MM.1S (cell line): ENCODE measurements at regions not wholly inside any gene's neighbourhood (a gene's known extent, or its start where the extent isn't known, plus 50 kb on each side); places are given as distances from the start of the nearest gene placed in this dataset.

ENCODE experiments used
- DNase-seq: peaks from one replicate; pipeline ENCODE4 v3.0.0-alpha.2; 2015
- H2AFZ ChIP-seq: fragments of 300-600 bp; sonication (generic); 2 replicates; pipeline ENCODE4 v1.6.0; 2016; ENCODE audit warnings: antibody characterized with exemption, low read length
- H3F3A ChIP-seq: fragments of 300-600 bp; sonication (generic); 2 replicates; pipeline ENCODE4 v1.6.1; 2016; ENCODE audit warnings: mild to moderate bottlenecking, antibody characterized with exemption, low read length, moderate library complexity, mixed read lengths; ENCODE audit not compliant: insufficient read depth
- H3K27ac ChIP-seq: fragments of 300-600 bp; sonication (generic); 2 replicates; pipeline ENCODE4 v1.5.1; 2016; ENCODE audit warnings: mild to moderate bottlenecking, low read length
- H3K27me3 ChIP-seq: fragments of 300-600 bp; sonication (generic); replicated peaks from 2 replicates; pipeline ENCODE4 v1.6.0; 2016; ENCODE audit warnings: low read length; ENCODE audit not compliant: insufficient read depth
- H3K36me3 ChIP-seq: fragments of 300-600 bp; sonication (generic); replicated peaks from 2 replicates; pipeline ENCODE4 v1.6.1; 2016; ENCODE audit warnings: mild to moderate bottlenecking, low read length, mixed read lengths; ENCODE audit not compliant: insufficient read depth
- H3K4me1 ChIP-seq: fragments of 300-600 bp; sonication (generic); 2 replicates; pipeline ENCODE4 v1.6.1; 2016; ENCODE audit warnings: low read length, mixed read lengths
- H3K4me2 ChIP-seq: fragments of 300-600 bp; sonication (generic); 2 replicates; pipeline ENCODE4 v1.6.0; 2016; ENCODE audit warnings: low read depth, low read length
- H3K4me3 ChIP-seq: fragments of 300-600 bp; sonication (generic); 2 replicates; pipeline ENCODE4 v1.5.1; 2016; ENCODE audit warnings: low read length, mixed read lengths
- H3K79me2 ChIP-seq: fragments of 300-600 bp; sonication (generic); 2 replicates; pipeline ENCODE4 v1.6.1; 2016; ENCODE audit warnings: mixed run types, low read length, mixed read lengths
- H3K9ac ChIP-seq: fragments of 300-600 bp; sonication (generic); 2 replicates; pipeline ENCODE4 v1.6.1; 2016; ENCODE audit warnings: low read length, mixed read lengths
- H3K9me2 ChIP-seq: fragments of 300-600 bp; sonication (generic); replicated peaks from 2 replicates; pipeline ENCODE4 v1.6.1; 2016; ENCODE audit warnings: mild to moderate bottlenecking, low read length, mixed read lengths; ENCODE audit not compliant: insufficient read depth
- H3K9me3 ChIP-seq: fragments of 300-600 bp; sonication (generic); replicated peaks from 2 replicates; pipeline ENCODE4 v1.6.1; 2016; ENCODE audit warnings: mild to moderate bottlenecking, low read length, mixed read lengths; ENCODE audit not compliant: insufficient read depth
- H4K20me1 ChIP-seq: fragments of 300-600 bp; sonication (generic); 2 replicates; pipeline ENCODE4 v1.6.1; 2016; ENCODE audit warnings: mild to moderate bottlenecking, low read length, moderate library complexity, mixed read lengths; ENCODE audit not compliant: insufficient read depth
- CTCF ChIP-seq: fragments of 300-600 bp; sonication (generic); IDR thresholded peaks from 2 replicates; pipeline ENCODE4 v1.5.1; 2016; ENCODE audit warnings: antibody characterized with exemption, low read length, mixed read lengths
- EZH2 ChIP-seq: fragments of 300-600 bp; sonication (generic); optimal IDR thresholded peaks from 2 replicates; pipeline ENCODE3; 2017; ENCODE audit warnings: low read depth, mild to moderate bottlenecking, antibody characterized with exemption, low read length, mixed read lengths
- EZH2phosphoT487 ChIP-seq: fragments of 300-600 bp; sonication (generic); IDR thresholded peaks from 2 replicates; pipeline ENCODE4 v1.6.1; 2018; ENCODE audit warnings: antibody characterized with exemption, low read length

GRCh38 chr2:177036747-177037146 is 175.8 kb upstream of the HNRNPA3 start:
- Histone ChIP-seq H2AFZ (no peak overlapping the region), H3K9ac (no peak overlapping the region)
- DNase-seq: no peak

GRCh38 chr2:177037569-177037968 is 175.0 kb upstream of the HNRNPA3 start:
- H3K9me2 ChIP-seq: no peaks in the 10 kb centered on the region
- H2AFZ ChIP-seq: no peak overlapping the region
- no peak overlapping the region for H3K4me2 ChIP-seq
- no peak overlapping the region for H3K9ac ChIP-seq
- no peak overlapping the region for H3K27ac ChIP-seq
- DNase-seq: no peak
- H3K4me1 ChIP-seq: no peaks in the 10 kb centered on the region
- no peaks in the 10 kb centered on the region for H3K27me3 ChIP-seq
- no peaks in the 10 kb centered on the region for H3F3A ChIP-seq
- no peaks in the 10 kb centered on the region for H3K9me3 ChIP-seq
- no peak for TF ChIP-seq EZH2
- no peak for TF ChIP-seq EZH2phosphoT487
- TF ChIP-seq CTCF: no peak
- no peaks in the 10 kb centered on the region for H4K20me1 ChIP-seq
- no peak overlapping the region for H3K4me3 ChIP-seq
- no peaks in the 10 kb centered on the region for H3K36me3 ChIP-seq
- no peaks in the 10 kb centered on the region for H3K79me2 ChIP-seq

More at GRCh38 chr2:177036747-177037146, 175.8 kb upstream of the HNRNPA3 start:
- no peak for TF ChIP-seq CTCF
- TF ChIP-seq EZH2: no peak
- no peak for TF ChIP-seq EZH2phosphoT487
- Histone ChIP-seq H3K4me2 (no peak overlapping the region), H3K4me3 (no peak overlapping the region), H3F3A (no peaks in the 10 kb centered on the region), H3K9me3 (no peaks in the 10 kb centered on the region), H3K9me2 (no peaks in the 10 kb centered on the region), H4K20me1 (no peaks in the 10 kb centered on the region), H3K79me2 (no peaks in the 10 kb centered on the region), H3K4me1 (no peaks in the 10 kb centered on the region), H3K27ac (no peak overlapping the region), H3K36me3 (no peaks in the 10 kb centered on the region), H3K27me3 (no peaks in the 10 kb centered on the region)

- no peak overlapping the region for H2AFZ ChIP-seq
Observed at GRCh38 chr2:177038787-177039484, 173.7 kb upstream of the HNRNPA3 start.

GRCh38 chr2:177042311-177042710 is 170.3 kb upstream of the HNRNPA3 start:
- no peaks in the 10 kb centered on the region for H3K27me3 ChIP-seq
- H3K4me1 ChIP-seq: no peaks in the 10 kb centered on the region
- DNase-seq: no peak
- H4K20me1 ChIP-seq: no peaks in the 10 kb centered on the region
- H3K4me3 ChIP-seq: no peak overlapping the region
- TF ChIP-seq EZH2 (no peak), EZH2phosphoT487 (no peak), CTCF (no peak)
- no peak overlapping the region for H3K4me2 ChIP-seq
- no peak overlapping the region for H3K9ac ChIP-seq
- no peaks in the 10 kb centered on the region for H3K9me3 ChIP-seq
- no peak overlapping the region for H2AFZ ChIP-seq
- no peaks in the 10 kb centered on the region for H3K79me2 ChIP-seq
- no peaks in the 10 kb centered on the region for H3K36me3 ChIP-seq
- H3K27ac ChIP-seq: no peak overlapping the region
- no peaks in the 10 kb centered on the region for H3K9me2 ChIP-seq
- H3F3A ChIP-seq: no peaks in the 10 kb centered on the region

More at GRCh38 chr2:177038787-177039484, 173.7 kb upstream of the HNRNPA3 start:
- H3K4me2 ChIP-seq: no peak overlapping the region
- no peaks in the 10 kb centered on the region for H3K79me2 ChIP-seq
- no peak overlapping the region for H3K4me3 ChIP-seq
- no peak overlapping the region for H3K27ac ChIP-seq
- H3K36me3 ChIP-seq: no peaks in the 10 kb centered on the region
- no peak for TF ChIP-seq EZH2phosphoT487
- H3K9me3 ChIP-seq: no peaks in the 10 kb centered on the region
- DNase-seq: no peak
- H4K20me1 ChIP-seq: no peaks in the 10 kb centered on the region
- H3F3A ChIP-seq: no peaks in the 10 kb centered on the region
- no peaks in the 10 kb centered on the region for H3K9me2 ChIP-seq
- no peak overlapping the region for H3K9ac ChIP-seq
- no peaks in the 10 kb centered on the region for H3K4me1 ChIP-seq
- H3K27me3 ChIP-seq: no peaks in the 10 kb centered on the region
